ENCODE measurements at regions not wholly inside any gene's neighbourhood (a gene's known extent, or its start where the extent isn't known, plus 50 kb on each side); places are given as distances from the start of the nearest gene placed in this dataset.

DNA sequence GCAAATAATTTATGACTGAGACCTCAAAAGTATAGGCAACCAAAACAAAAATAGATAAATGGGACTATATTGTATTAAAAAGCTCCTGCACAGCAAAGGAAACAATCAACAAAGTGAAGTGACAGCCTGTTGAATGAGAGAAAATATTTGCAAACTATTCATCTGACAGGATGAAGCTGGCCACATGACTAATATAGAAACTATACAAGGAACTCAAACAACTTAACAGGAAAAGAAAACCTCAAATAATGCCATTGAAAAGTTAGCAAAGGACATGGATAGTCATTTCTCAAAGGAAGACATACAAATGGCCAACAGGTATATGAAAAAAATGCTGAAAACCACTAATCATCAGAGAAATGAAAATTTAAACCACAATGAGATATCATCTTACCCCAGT is 245.1 kb downstream of the STK31 start:
- H3K4me3 Mint-ChIP-seq, result no peak overlapping the region
- no peaks in the 10 kb centered on the region for H3K36me3 Mint-ChIP-seq (ENCODE audit: low read depth)
- peaks cover 11% of the 10 kb centered on the region for H3K4me1 Mint-ChIP-seq (ENCODE audit: low read depth)
- no peaks in the 10 kb centered on the region for H3K9me3 Mint-ChIP-seq
- H3K27me3 Mint-ChIP-seq (ENCODE audit: low read depth), result peaks cover 5% of the 10 kb centered on the region
- H3K27ac Mint-ChIP-seq, result no peak overlapping the region
- no peak for DNase-seq (ENCODE audit: low spot score)

DNA sequence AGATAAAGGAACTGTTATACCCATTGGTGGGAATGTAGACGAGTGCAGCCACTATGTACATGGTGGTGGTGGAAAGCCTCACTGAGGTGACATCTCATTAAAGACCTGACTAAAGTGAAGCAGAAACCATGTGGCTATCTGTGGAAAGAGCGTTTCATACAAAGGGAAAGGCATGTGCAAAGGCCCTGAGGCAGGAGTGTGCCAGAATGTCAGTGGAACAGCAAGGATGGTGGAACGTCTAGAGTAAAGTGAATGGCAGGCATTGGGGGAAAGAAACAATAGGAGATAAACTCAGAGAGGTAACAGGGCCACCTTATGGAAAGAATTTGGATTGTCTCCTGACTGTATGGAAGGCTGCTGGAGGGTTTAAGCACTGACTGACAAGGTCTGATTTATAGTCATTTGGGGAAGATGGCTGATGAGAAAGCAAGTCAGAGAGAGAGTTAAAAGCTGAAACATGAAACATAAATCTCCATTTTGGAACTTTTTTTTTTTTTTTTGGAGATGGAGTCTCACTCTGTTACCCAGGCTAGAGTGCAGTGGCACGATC is 245.7 kb downstream of the STK31 start:
- peaks cover 11% of the 10 kb centered on the region for H3K4me1 Mint-ChIP-seq (ENCODE audit: low read depth)
- H3K27ac Mint-ChIP-seq, result no peak overlapping the region

DNA sequence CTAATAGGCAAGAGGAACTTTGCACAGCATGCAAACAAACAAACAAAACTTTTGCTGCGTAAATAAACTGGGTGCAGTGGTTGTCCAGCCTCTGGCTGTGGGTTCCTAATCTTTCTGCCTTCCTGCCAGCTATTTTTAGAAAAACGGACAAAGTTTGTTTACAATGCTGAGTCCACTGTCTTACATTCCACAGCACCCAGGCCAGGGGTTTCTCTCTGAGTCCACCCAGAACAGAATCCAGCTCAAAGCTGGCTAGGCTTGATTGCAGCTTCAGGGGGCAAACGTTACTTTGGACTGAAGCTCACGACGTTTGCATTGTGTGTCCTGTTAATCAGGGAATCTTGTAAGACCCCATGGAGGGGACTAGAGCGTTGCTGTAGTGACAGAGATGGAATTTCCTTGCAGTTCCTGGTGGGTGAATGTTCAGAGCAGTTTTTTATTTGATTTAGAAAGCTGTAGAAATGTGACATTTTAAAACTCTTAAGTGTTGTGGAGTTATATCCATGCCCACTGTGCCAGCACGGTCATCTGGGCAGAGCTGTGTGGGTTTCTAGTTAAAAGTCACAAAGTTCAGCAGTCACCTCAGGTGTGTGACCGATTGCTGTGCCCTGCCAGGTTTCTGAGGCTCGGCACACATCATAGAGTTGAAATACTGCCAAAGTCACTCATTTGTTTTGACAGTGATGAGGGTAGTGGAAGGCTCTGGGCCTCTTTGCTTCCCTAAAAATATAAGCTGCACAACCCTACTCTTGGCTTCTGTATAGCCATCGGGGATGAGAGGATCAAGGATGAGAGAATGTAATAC is 247.0 kb downstream of the STK31 start:
- H3K36me3 Mint-ChIP-seq (ENCODE audit: low read depth), result no peaks in the 10 kb centered on the region
- peaks cover 11% of the 10 kb centered on the region for H3K4me1 Mint-ChIP-seq (ENCODE audit: low read depth)
- H3K27ac Mint-ChIP-seq, result no peak overlapping the region
- H3K27me3 Mint-ChIP-seq (ENCODE audit: low read depth), result peaks cover 7% of the 10 kb centered on the region
- H3K4me3 Mint-ChIP-seq, result no peak overlapping the region
- no peak for DNase-seq (ENCODE audit: low spot score)
- no peaks in the 10 kb centered on the region for H3K9me3 Mint-ChIP-seq

More for the DNA sequence above, 245.7 kb downstream of the STK31 start:
- no peak for DNase-seq (ENCODE audit: low spot score)
- peaks cover 5% of the 10 kb centered on the region for H3K27me3 Mint-ChIP-seq (ENCODE audit: low read depth)
- no peaks in the 10 kb centered on the region for H3K9me3 Mint-ChIP-seq
- H3K4me3 Mint-ChIP-seq, result no peak overlapping the region
- no peaks in the 10 kb centered on the region for H3K36me3 Mint-ChIP-seq (ENCODE audit: low read depth)

DNA sequence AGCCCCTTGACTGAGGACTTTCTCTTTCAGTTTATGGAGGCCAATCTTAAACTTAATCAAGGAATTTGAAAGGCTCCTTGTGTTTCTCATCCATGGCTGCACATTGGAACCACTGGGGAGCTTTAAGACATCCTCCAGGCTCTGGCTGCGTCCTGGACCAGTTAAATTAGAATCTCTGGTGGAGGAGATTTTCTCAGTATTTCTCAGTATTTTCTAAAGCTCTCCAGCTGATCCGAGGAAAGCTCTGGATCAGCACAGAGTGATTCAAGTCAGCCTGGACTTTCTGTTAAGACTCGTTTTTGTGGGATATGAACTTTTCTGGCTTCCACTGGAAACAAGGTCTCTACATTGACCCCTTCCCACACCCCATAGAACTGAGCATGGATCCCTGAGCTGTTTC is 249.8 kb downstream of the STK31 start:
- H3K4me1 Mint-ChIP-seq (ENCODE audit: low read depth), result peaks cover 7% of the 10 kb centered on the region
- no peak overlapping the region for H3K27ac Mint-ChIP-seq
- peaks cover 7% of the 10 kb centered on the region for H3K27me3 Mint-ChIP-seq (ENCODE audit: low read depth)
- no peak for DNase-seq (ENCODE audit: low spot score)
- H3K4me3 Mint-ChIP-seq, result no peak overlapping the region
- no peaks in the 10 kb centered on the region for H3K9me3 Mint-ChIP-seq
- no peaks in the 10 kb centered on the region for H3K36me3 Mint-ChIP-seq (ENCODE audit: low read depth)

DNA sequence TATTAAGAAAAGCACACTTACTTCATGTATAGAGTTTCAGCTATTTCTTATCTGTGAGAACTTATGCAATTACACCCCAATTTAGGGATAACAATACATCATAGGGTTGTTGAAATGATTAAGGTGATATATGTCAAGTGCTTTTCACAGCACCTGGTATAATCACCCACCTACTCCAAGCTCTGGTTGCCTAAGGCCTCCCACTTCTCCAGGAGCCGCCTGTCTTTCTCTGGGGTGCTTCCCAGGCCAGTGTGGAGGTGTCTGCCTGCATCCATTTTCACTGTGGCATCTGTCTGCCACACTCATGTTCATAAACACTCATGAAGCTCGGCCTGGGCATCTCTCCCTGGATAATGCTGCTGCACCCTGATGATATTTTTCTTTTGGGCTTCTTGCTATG is 250.3 kb downstream of the STK31 start:
- Mint-ChIP-seq H3K4me3 (no peak overlapping the region), H3K27ac (no peak overlapping the region), H3K27me3 (ENCODE audit: low read depth) (peaks cover 7% of the 10 kb centered on the region), H3K4me1 (ENCODE audit: low read depth) (peaks cover 3% of the 10 kb centered on the region), H3K9me3 (no peaks in the 10 kb centered on the region), H3K36me3 (ENCODE audit: low read depth) (no peaks in the 10 kb centered on the region)
- DNase-seq (ENCODE audit: low spot score), result no peak

DNA sequence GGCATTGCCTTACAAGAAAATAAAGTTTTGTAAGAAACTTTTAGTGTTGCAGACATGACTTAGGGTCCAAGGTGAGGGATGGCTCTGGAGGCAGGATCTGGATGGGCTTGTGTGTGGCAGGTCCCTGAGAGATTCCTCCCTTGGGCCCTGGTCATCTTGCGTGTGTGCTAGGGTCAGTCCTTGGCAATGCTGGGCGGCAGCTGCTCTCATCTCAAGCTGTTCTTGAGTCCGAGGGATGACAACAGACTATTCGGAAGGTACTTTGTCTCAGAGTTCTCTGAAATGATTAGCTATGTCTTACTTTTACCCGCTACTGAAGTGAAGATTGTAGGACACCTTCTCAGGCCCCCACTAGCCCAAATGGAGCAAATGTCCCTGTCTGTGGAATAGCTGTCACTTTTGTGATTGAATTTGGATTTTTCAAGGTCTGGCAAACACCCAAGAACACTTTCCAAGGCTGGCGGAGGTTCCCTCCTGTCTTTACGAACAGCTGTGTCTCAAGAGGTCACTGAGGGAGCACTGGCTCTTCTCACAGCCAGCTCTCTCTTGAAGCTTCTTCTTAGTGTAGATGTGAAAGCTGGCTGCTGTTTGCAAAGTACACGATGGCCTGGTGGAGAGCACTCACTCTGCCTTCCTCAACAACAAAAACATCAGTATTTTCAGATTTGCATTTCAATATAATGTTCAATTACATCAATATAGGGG is 253.6 kb downstream of the STK31 start:
- no peaks in the 10 kb centered on the region for H3K9me3 Mint-ChIP-seq
- H3K36me3 Mint-ChIP-seq (ENCODE audit: low read depth), result no peaks in the 10 kb centered on the region
- peaks cover 3% of the 10 kb centered on the region for H3K4me1 Mint-ChIP-seq (ENCODE audit: low read depth)
- H3K27ac Mint-ChIP-seq, result no peak overlapping the region
- no peak for DNase-seq (ENCODE audit: low spot score)
- H3K4me3 Mint-ChIP-seq, result no peak overlapping the region
- H3K27me3 Mint-ChIP-seq (ENCODE audit: low read depth), result peaks cover 2% of the 10 kb centered on the region

DNA sequence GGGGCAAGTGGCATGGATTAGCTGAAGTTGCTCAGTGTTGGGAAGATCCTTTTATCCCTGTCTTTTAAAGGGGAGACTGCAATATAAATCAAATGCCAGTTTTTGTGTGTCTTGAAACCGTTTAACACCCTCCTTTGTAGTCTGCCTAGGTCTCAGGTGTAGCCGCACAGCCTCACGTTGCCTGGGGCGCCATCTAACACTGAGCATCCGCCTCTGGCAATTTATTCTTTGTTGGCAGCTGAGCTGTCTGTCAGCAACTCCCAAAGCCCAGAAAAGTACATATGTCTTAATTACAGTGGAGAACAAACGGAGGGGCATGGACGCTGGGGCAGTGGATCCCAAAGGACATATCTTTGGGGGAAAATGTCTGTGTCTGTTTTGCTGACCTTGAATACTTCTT is 254.7 kb downstream of the STK31 start:
- Mint-ChIP-seq H3K4me3 (no peak overlapping the region), H3K27me3 (ENCODE audit: low read depth) (peaks cover 2% of the 10 kb centered on the region), H3K9me3 (no peaks in the 10 kb centered on the region), H3K4me1 (ENCODE audit: low read depth) (peaks cover 3% of the 10 kb centered on the region), H3K27ac (no peak overlapping the region), H3K36me3 (ENCODE audit: low read depth) (no peaks in the 10 kb centered on the region)
- DNase-seq (ENCODE audit: low spot score), result no peak

DNA sequence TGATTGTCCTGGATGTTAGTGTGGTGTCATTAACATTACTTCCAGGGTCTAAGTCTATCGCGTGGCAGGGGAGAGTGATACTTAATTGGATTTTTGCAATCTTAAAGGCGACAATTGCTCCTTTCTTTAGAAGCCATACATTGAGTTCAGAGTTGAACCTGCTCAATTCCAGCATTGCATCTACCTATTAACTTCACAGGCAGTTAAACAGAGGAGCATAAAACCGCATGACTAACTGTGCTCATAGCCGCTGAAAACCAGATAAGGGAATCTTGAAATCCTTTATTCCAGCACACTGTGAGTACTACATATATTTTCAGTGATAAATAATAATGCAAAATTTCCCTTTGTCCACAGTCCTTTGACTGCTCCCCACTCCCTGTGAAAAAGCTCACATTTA is 255.3 kb downstream of the STK31 start:
- H3K27me3 Mint-ChIP-seq (ENCODE audit: low read depth), result peaks cover 2% of the 10 kb centered on the region
- H3K4me3 Mint-ChIP-seq, result no peak overlapping the region
- no peaks in the 10 kb centered on the region for H3K9me3 Mint-ChIP-seq
- no peak overlapping the region for H3K27ac Mint-ChIP-seq
- peaks cover 3% of the 10 kb centered on the region for H3K4me1 Mint-ChIP-seq (ENCODE audit: low read depth)
- no peaks in the 10 kb centered on the region for H3K36me3 Mint-ChIP-seq (ENCODE audit: low read depth)
- no peak for DNase-seq (ENCODE audit: low spot score)

DNA sequence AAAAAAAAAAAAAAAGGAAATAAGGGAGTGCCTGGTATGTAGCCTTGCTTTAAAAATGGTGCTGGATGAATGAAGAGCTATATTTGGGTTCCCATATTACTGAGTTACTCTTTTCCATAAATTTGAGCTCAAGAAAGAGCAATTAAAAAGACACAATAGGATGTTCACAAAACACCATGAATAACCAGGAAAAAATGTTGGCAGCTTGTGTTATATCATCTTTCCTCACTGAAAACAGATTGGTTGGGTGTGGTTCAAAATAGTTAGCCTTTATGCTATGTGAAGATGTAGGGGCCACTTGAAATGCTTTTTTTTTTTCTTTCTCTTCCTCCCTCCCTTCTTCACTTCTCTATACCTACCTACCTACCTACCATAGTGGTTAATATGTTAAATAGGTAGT is 256.9 kb downstream of the STK31 start:
- H3K4me1 Mint-ChIP-seq (ENCODE audit: low read depth), result peaks cover 3% of the 10 kb centered on the region
- DNase-seq (ENCODE audit: low spot score), result no peak
- H3K27me3 Mint-ChIP-seq (ENCODE audit: low read depth), result no peaks in the 10 kb centered on the region
- no peaks in the 10 kb centered on the region for H3K9me3 Mint-ChIP-seq
- no peaks in the 10 kb centered on the region for H3K36me3 Mint-ChIP-seq (ENCODE audit: low read depth)
- no peak overlapping the region for H3K27ac Mint-ChIP-seq
- no peak overlapping the region for H3K4me3 Mint-ChIP-seq

DNA sequence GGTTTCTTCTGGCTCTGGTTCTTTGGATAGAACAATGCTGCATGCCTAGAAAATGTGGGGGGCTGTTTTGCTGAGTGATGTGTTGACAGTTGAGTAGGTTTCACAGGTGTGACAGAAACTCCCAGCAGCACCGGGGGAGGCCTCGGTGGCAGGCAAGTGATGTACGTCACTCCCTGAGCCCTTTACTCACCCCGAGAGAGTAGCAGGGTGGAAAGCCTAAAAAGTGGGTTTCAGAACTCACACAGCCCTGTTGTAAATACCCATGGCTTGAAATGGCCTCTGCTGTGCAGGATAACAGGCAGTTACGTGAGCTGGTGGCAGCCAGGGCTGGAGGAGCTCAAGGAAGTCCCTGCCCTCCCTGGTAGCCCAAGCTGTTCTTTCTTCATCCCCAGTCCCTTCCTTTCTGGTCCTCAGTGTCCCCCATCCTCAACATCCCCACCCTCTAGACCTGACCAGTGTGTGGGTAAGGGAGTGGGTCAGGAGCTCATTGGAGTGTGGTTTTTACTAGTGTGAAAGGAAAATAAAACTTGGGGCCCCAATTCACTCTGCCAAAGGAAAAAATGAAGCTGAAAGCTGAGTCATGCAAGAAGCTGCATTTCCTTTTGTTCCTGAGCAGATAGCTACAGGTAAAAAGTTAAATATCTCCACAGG is 258.1 kb downstream of the STK31 start:
- Mint-ChIP-seq H3K27me3 (ENCODE audit: low read depth) (peaks cover 2% of the 10 kb centered on the region), H3K9me3 (no peaks in the 10 kb centered on the region), H3K4me1 (ENCODE audit: low read depth) (peaks cover 3% of the 10 kb centered on the region), H3K4me3 (no peak overlapping the region), H3K36me3 (ENCODE audit: low read depth) (no peaks in the 10 kb centered on the region), H3K27ac (no peak overlapping the region)
- DNase-seq (ENCODE audit: low spot score), result peak; percentile 16

DNA sequence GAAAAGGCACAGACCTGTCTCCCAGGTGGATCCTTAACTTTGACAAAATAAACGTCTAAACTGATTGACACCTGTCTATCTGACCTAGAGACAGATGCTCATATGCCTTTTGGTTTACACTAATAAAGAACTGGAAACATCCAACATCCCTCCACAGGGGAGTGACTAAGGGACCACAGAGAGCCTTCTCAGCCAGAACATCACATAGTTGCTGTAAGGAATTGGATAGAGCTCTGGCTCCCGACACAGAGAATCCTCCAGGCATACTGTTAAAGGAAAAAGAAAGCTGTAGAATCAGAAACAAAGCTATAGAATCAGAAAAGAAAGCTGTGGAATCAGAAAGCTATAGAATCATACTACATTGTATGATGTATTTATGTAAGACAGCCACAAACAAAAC is 258.8 kb downstream of the STK31 start:
- no peak overlapping the region for H3K4me3 Mint-ChIP-seq
- no peak for DNase-seq (ENCODE audit: low spot score)
- H3K9me3 Mint-ChIP-seq, result no peaks in the 10 kb centered on the region
- peaks cover 4% of the 10 kb centered on the region for H3K27me3 Mint-ChIP-seq (ENCODE audit: low read depth)
- peaks cover 3% of the 10 kb centered on the region for H3K4me1 Mint-ChIP-seq (ENCODE audit: low read depth)
- H3K27ac Mint-ChIP-seq, result no peak overlapping the region
- no peaks in the 10 kb centered on the region for H3K36me3 Mint-ChIP-seq (ENCODE audit: low read depth)

DNA sequence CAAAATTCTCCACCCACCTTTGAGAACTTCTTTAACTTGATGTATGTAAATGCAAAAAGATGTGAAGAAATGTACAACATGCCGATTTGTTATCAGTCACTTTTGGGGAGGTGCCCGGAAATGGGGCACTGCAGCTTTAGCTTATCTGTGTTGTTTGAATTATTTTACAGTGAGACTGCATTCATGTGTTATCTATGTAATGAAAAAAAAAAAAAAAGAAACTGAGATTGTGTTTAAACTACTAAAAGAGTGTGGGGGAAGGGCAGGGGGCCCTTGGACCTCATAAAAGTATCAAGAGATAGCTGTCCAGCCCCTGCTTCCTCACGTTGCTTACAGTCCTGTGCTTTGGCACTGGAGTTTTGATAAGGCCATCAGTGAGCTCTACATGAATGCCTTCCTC is 259.4 kb downstream of the STK31 start:
- Mint-ChIP-seq H3K4me1 (ENCODE audit: low read depth) (peaks cover 3% of the 10 kb centered on the region), H3K27ac (no peak overlapping the region), H3K27me3 (ENCODE audit: low read depth) (peaks cover 4% of the 10 kb centered on the region), H3K36me3 (ENCODE audit: low read depth) (no peaks in the 10 kb centered on the region), H3K4me3 (no peak overlapping the region), H3K9me3 (no peaks in the 10 kb centered on the region)
- DNase-seq (ENCODE audit: low spot score), result no peak

DNA sequence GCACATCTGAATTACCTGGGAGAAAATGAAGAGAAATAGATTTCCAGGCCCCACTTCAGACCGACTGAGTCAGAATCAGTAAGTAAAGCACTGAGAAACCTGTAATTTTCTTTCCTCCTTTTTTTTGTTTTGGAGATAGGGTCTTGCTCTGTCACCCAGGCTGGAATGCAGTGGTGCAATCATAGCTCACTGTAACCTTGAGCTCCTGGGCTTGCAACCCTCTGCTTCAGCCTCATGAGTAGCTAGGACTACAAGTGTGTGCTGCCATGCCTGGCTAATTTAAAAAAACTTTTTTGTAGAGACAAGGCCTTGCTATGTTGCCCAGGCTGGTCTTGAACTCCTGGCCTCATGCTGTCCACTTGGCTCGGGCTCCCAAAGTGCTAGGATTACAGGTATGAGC is 260.2 kb downstream of the STK31 start:
- Mint-ChIP-seq H3K4me3 (no peak overlapping the region), H3K36me3 (ENCODE audit: low read depth) (no peaks in the 10 kb centered on the region), H3K27ac (no peak overlapping the region), H3K4me1 (ENCODE audit: low read depth) (peaks cover 3% of the 10 kb centered on the region), H3K9me3 (no peaks in the 10 kb centered on the region), H3K27me3 (ENCODE audit: low read depth) (peaks cover 4% of the 10 kb centered on the region)
- DNase-seq (ENCODE audit: low spot score), result no peak

DNA sequence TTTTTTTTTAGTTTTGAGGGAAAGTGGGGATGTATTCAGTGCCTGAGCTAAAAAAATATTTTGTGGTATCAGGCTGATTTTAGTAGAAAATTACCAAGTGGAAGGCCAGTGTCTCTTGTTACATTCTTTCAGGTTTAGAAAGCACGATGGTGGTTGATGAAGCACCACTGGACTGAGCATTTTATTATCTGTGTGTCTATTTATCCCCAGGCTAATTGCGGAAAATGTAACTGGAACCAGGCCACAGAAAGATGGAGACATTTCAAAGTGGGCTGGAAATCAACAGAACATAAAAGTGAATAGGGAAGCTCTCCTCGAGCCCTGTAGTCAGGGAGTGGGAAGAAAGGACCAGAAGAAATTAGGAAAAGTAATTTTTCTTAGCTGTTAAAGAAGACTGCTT is 261.0 kb downstream of the STK31 start:
- no peak for DNase-seq (ENCODE audit: low spot score)
- Mint-ChIP-seq H3K36me3 (ENCODE audit: low read depth) (no peaks in the 10 kb centered on the region), H3K4me1 (ENCODE audit: low read depth) (peaks cover 3% of the 10 kb centered on the region), H3K9me3 (no peaks in the 10 kb centered on the region), H3K27me3 (ENCODE audit: low read depth) (peaks cover 6% of the 10 kb centered on the region), H3K27ac (no peak overlapping the region), H3K4me3 (no peak overlapping the region)

Data from T-helper 2 cell treated with Interferon-gamma antibody and Interleukin-4, amounts not matched to agents 5 μg/mL and 100 μg/mL, for 36 hours (primary cell).